CD4-positive, alpha-beta memory T cell (primary cell): ENCODE measurements at regions not wholly inside any gene's neighbourhood (a gene's known extent, or its start where the extent isn't known, plus 50 kb on each side); places are given as distances from the start of the nearest gene placed in this dataset.

Source experiments
- CTCF ChIA-PET: fragments of 350-600 bp; sonication (Branson Sonifier 250); formaldehyde crosslinking; loops from one replicate; lab custom pipeline; 2021; ENCODE audit warnings: inconsistent platforms; ENCODE audit not compliant: partially characterized antibody; lab: Charles Lee
- POLR2A ChIA-PET: fragments of 350-600 bp; sonication (Branson Sonifier 250); formaldehyde crosslinking; loops from one replicate; lab custom pipeline; 2021; ENCODE audit not compliant: partially characterized antibody; lab: Charles Lee
- DNase-seq, 5 donors: peaks; one replicate each; pipeline versions ENCODE4 v3.0.0 to v3.0.0-alpha.2; 2020 to 2022; ENCODE audit warnings: mixed read lengths in 1 of 5
- H3K27ac ChIP-seq: one replicate; pipeline ENCODE4 v1.7.0; 2013; ENCODE audit warnings: low read depth, low read length
- H3K27me3 ChIP-seq: 2 replicates; pipeline ENCODE4 v1.7.0; 2013; ENCODE audit warnings: mild to moderate bottlenecking, low read length, moderate library complexity; ENCODE audit not compliant: insufficient read depth
- H3K36me3 ChIP-seq: 2 replicates; pipeline ENCODE4 v1.7.0; 2013; ENCODE audit warnings: mild to moderate bottlenecking, low read length, moderate library complexity; ENCODE audit not compliant: insufficient read depth
- H3K4me1 ChIP-seq: 2 replicates; pipeline ENCODE4 v1.7.0; 2013; ENCODE audit warnings: mild to moderate bottlenecking, low read length, moderate library complexity; ENCODE audit not compliant: insufficient read depth
- H3K4me3 ChIP-seq, 2 donors: one replicate each; pipeline ENCODE4 v1.7.0; 2013; ENCODE audit warnings: low read length in 2 of 2, mild to moderate bottlenecking in 1 of 2
- H3K9me3 ChIP-seq, 2 donors: one replicate each; pipeline ENCODE4 v1.7.0; 2013; ENCODE audit warnings: low read length in 2 of 2, control low read depth in 1 of 2; ENCODE audit not compliant: control insufficient read depth in 1 of 2
- H3K27ac Mint-ChIP-seq, 7 donors: one replicate each; pipeline ENCODE4 v1.8.0; 2020 to 2021; ENCODE audit warnings: mixed read lengths in 7 of 7, mild to moderate bottlenecking in 6 of 7, inconsistent platforms in 3 of 7, moderate library complexity in 3 of 7
- H3K27me3 Mint-ChIP-seq, 2 donors: one replicate each; pipeline ENCODE4 v1.8.0; 2020 to 2021; ENCODE audit warnings: mixed read lengths in 2 of 2
- H3K36me3 Mint-ChIP-seq, 2 donors: one replicate each; pipeline ENCODE4 v1.8.0; 2020 to 2021; ENCODE audit warnings: mixed read lengths in 2 of 2, inconsistent platforms in 1 of 2, mild to moderate bottlenecking in 1 of 2
- H3K4me1 Mint-ChIP-seq, 4 donors: one replicate each; pipeline ENCODE4 v1.8.0; 2020 to 2021; ENCODE audit warnings: mixed read lengths in 4 of 4, mild to moderate bottlenecking in 1 of 4
- H3K4me3 Mint-ChIP-seq, 8 donors: one replicate each; pipeline ENCODE4 v1.8.0; 2020 to 2021; ENCODE audit warnings: mixed read lengths in 8 of 8, mild to moderate bottlenecking in 7 of 8, moderate library complexity in 6 of 8, inconsistent platforms in 3 of 8
- H3K9me3 Mint-ChIP-seq, 8 donors: one replicate each; pipeline ENCODE4 v1.8.0; 2020 to 2021; ENCODE audit warnings: mixed read lengths in 8 of 8, mild to moderate bottlenecking in 5 of 8, inconsistent platforms in 3 of 8, moderate library complexity in 1 of 8
- intact Hi-C: fragments of 100-400 bp; cut with micrococcal nuclease; formaldehyde crosslinking; loops from one replicate; pipeline ENCODE4 v1.15.1; 2023

GRCh38 chr7:91414734-91415133 is 150.5 kb downstream of the FZD1 start:
- no peak for DNase-seq
- H3K4me3 ChIP-seq, result no peak overlapping the region
- CTCF ChIA-PET, result no interaction called here
- Mint-ChIP-seq H3K36me3 (no peaks in the 10 kb centered on the region), H3K9me3 (peaks cover 0 to 3% (median 0%) of the 10 kb centered on the region in 8 donors), H3K27me3 (no peaks in the 10 kb centered on the region), H3K4me3 (no peak overlapping the region), H3K27ac (no peak overlapping the region), H3K4me1 (no peaks in the 10 kb centered on the region)
- H3K27me3 ChIP-seq, result no peaks in the 10 kb centered on the region
- POLR2A ChIA-PET, result no interaction called here
- H3K27ac ChIP-seq, result no peak overlapping the region
- intact Hi-C loops, result no loop called here
- H3K36me3 ChIP-seq, result no peaks in the 10 kb centered on the region
- no peaks in the 10 kb centered on the region for H3K4me1 ChIP-seq
- no peaks in the 10 kb centered on the region for H3K9me3 ChIP-seq

GRCh38 chr7:91416155-91416865 is 152.1 kb downstream of the FZD1 start:
- POLR2A ChIA-PET, result no interaction called here
- Mint-ChIP-seq H3K4me3 (no peak overlapping the region), H3K4me1 (no peaks in the 10 kb centered on the region)

GRCh38 chr7:91420606-91421005 is 156.4 kb downstream of the FZD1 start:
- H3K9me3 Mint-ChIP-seq, result peaks cover 0 to 3% (median 0%) of the 10 kb centered on the region in 8 donors
- no peaks in the 10 kb centered on the region for H3K27me3 Mint-ChIP-seq
- H3K36me3 Mint-ChIP-seq, result no peaks in the 10 kb centered on the region
- H3K27me3 ChIP-seq, result no peaks in the 10 kb centered on the region
- ChIA-PET POLR2A (no interaction called here), CTCF (no interaction called here)
- no peak for DNase-seq
- intact Hi-C loops, result no loop called here
- no peak overlapping the region for H3K4me3 ChIP-seq
- H3K36me3 ChIP-seq, result no peaks in the 10 kb centered on the region
- no peak overlapping the region for H3K4me3 Mint-ChIP-seq
- no peaks in the 10 kb centered on the region for H3K4me1 ChIP-seq
- no peaks in the 10 kb centered on the region for H3K9me3 ChIP-seq
- no peaks in the 10 kb centered on the region for H3K4me1 Mint-ChIP-seq
- no peak overlapping the region for H3K27ac Mint-ChIP-seq
- H3K27ac ChIP-seq, result no peak overlapping the region

More at GRCh38 chr7:91416155-91416865, 152.1 kb downstream of the FZD1 start:
- DNase-seq, result no peak
- no peaks in the 10 kb centered on the region for H3K27me3 ChIP-seq
- H3K27ac Mint-ChIP-seq, result no peak overlapping the region
- H3K27me3 Mint-ChIP-seq, result no peaks in the 10 kb centered on the region
- no peaks in the 10 kb centered on the region for H3K4me1 ChIP-seq
- H3K4me3 ChIP-seq, result no peak overlapping the region
- no peaks in the 10 kb centered on the region for H3K36me3 ChIP-seq
- CTCF ChIA-PET, result no interaction called here
- intact Hi-C loops, result no loop called here
- no peaks in the 10 kb centered on the region for H3K9me3 ChIP-seq
- H3K36me3 Mint-ChIP-seq, result no peaks in the 10 kb centered on the region
- H3K9me3 Mint-ChIP-seq, result peaks cover 0 to 3% (median 0%) of the 10 kb centered on the region in 8 donors
- H3K27ac ChIP-seq, result no peak overlapping the region

- Mint-ChIP-seq H3K36me3 (no peaks in the 10 kb centered on the region), H3K9me3 (peaks cover 0 to 3% (median 0%) of the 10 kb centered on the region in 8 donors), H3K27ac (no peak overlapping the region), H3K4me3 (no peak overlapping the region), H3K27me3 (no peaks in the 10 kb centered on the region), H3K4me1 (no peaks in the 10 kb centered on the region)
- no peaks in the 10 kb centered on the region for H3K9me3 ChIP-seq
- no peak for DNase-seq
- no peaks in the 10 kb centered on the region for H3K27me3 ChIP-seq
- no peaks in the 10 kb centered on the region for H3K36me3 ChIP-seq
- ChIA-PET POLR2A (no interaction called here), CTCF (no interaction called here)
- no peak overlapping the region for H3K27ac ChIP-seq
- no peaks in the 10 kb centered on the region for H3K4me1 ChIP-seq
- intact Hi-C loops, result no loop called here
- no peak overlapping the region for H3K4me3 ChIP-seq
Observed at GRCh38 chr7:91421018-91421417, 156.8 kb downstream of the FZD1 start.

- ChIA-PET POLR2A (no interaction called here), CTCF (no interaction called here)
- Mint-ChIP-seq H3K27me3 (no peaks in the 10 kb centered on the region), H3K27ac (no peak overlapping the region), H3K36me3 (no peaks in the 10 kb centered on the region), H3K4me1 (no peaks in the 10 kb centered on the region), H3K9me3 (peaks cover 0 to 5% (median 0%) of the 10 kb centered on the region in 8 donors), H3K4me3 (no peak overlapping the region)
- Histone ChIP-seq H3K4me3 (no peak overlapping the region), H3K27ac (no peak overlapping the region), H3K4me1 (no peaks in the 10 kb centered on the region), H3K9me3 (no peaks in the 10 kb centered on the region), H3K27me3 (no peaks in the 10 kb centered on the region), H3K36me3 (no peaks in the 10 kb centered on the region)
- DNase-seq, result no peak
- intact Hi-C loops, result no loop called here
Observed at GRCh38 chr7:91424371-91424770, 160.1 kb downstream of the FZD1 start.

- DNase-seq, result no peak
- H3K27ac Mint-ChIP-seq, result no peak overlapping the region
- Histone ChIP-seq H3K4me3 (no peak overlapping the region), H3K27me3 (no peaks in the 10 kb centered on the region), H3K27ac (no peak overlapping the region), H3K9me3 (no peaks in the 10 kb centered on the region), H3K4me1 (no peaks in the 10 kb centered on the region), H3K36me3 (no peaks in the 10 kb centered on the region)
- H3K9me3 Mint-ChIP-seq, result peaks cover 0 to 5% (median 0%) of the 10 kb centered on the region in 8 donors
- H3K4me1 Mint-ChIP-seq, result no peaks in the 10 kb centered on the region
- ChIA-PET POLR2A (no interaction called here), CTCF (no interaction called here)
- H3K36me3 Mint-ChIP-seq, result no peaks in the 10 kb centered on the region
- H3K27me3 Mint-ChIP-seq, result no peaks in the 10 kb centered on the region
- no peak overlapping the region for H3K4me3 Mint-ChIP-seq
- intact Hi-C loops, result no loop called here
Observed at GRCh38 chr7:91425149-91425548, 160.9 kb downstream of the FZD1 start.

- Histone ChIP-seq H3K36me3 (no peaks in the 10 kb centered on the region), H3K4me1 (no peaks in the 10 kb centered on the region), H3K4me3 (no peak overlapping the region), H3K27me3 (no peaks in the 10 kb centered on the region), H3K9me3 (no peaks in the 10 kb centered on the region), H3K27ac (no peak overlapping the region)
- H3K4me1 Mint-ChIP-seq, result no peaks in the 10 kb centered on the region
- H3K36me3 Mint-ChIP-seq, result no peaks in the 10 kb centered on the region
- no peak overlapping the region for H3K4me3 Mint-ChIP-seq
- DNase-seq, result no peak
- intact Hi-C loops, result no loop called here
- ChIA-PET CTCF (no interaction called here), POLR2A (no interaction called here)
- no peak overlapping the region for H3K27ac Mint-ChIP-seq
- H3K9me3 Mint-ChIP-seq, result peaks cover 0 to 7% (median 3%) of the 10 kb centered on the region in 8 donors
- no peaks in the 10 kb centered on the region for H3K27me3 Mint-ChIP-seq
Observed at GRCh38 chr7:91427051-91427450, 162.8 kb downstream of the FZD1 start.
